T-cell (primary cell): ENCODE measurements at regions not wholly inside any gene's neighbourhood (a gene's known extent, or its start where the extent isn't known, plus 50 kb on each side); places are given as distances from the start of the nearest gene placed in this dataset.
"Not testable (repeated sequence)": the region's sequence is repeated elsewhere in the genome, so short reads cannot be mapped to it uniquely, and the experiment has no call there.

Experiments
- ATAC-seq, 4 experiments: fragments of 200-7000 bp in 3 of 4; fragments of 150-1000 bp in 1 of 4; cut with Tn5 transposase; replicated peaks in 1 of 4; 1 replicate in 3 of 4; 2 replicates in 1 of 4; pipeline ENCODE4 v1.10.0; 2021; ENCODE audit warnings: moderate library complexity in 3 of 4, mild to moderate bottlenecking in 2 of 4, moderate number of reproducible peaks in 1 of 4
- CTCF ChIA-PET, 2 donors: fragments of 300-600 bp; sonication (Branson Sonifier 250); formaldehyde crosslinking; loops; one replicate each; lab custom pipeline; 2022; ENCODE audit warnings: antibody characterized with exemption in 2 of 2; lab: Charles Lee
- POLR2A ChIA-PET, 2 donors: fragments of 300-600 bp; sonication (Branson Sonifier 250); formaldehyde crosslinking; loops; one replicate each; lab custom pipeline; 2022; ENCODE audit warnings: antibody characterized with exemption in 2 of 2; lab: Charles Lee
- DNase-seq, 35 experiments: peaks; one replicate each; pipeline versions ENCODE4 v3.0.0 to v3.0.0-alpha.2; 2013 to 2023
- H3K27ac ChIP-seq: one replicate; pipeline ENCODE4 v1.5.1; 2013; ENCODE audit warnings: low read length
- H3K27me3 ChIP-seq, 2 experiments: replicated peaks in 1 of 2; 1 replicate in 1 of 2; 2 replicates in 1 of 2; pipeline versions ENCODE4 v1.6.1 to v1.7.0; 2013; ENCODE audit warnings: low read length in 1 of 2, mixed read lengths in 1 of 2; ENCODE audit not compliant: control insufficient read depth in 2 of 2, insufficient read depth in 2 of 2; ENCODE audit errors: extremely low read depth in 1 of 2
- H3K36me3 ChIP-seq, 2 donors: 1 replicate in 1 of 2; 2 replicates in 1 of 2; pipeline versions ENCODE4 v1.6.1 to v1.7.0; 2013; ENCODE audit warnings: low read length in 1 of 2; ENCODE audit not compliant: control insufficient read depth in 2 of 2, insufficient read depth in 1 of 2; ENCODE audit errors: extremely low read depth in 1 of 2
- H3K4me1 ChIP-seq, 2 experiments: 1 replicate in 1 of 2; 2 replicates in 1 of 2; pipeline versions ENCODE4 v1.6.1 to v1.7.0; 2013; ENCODE audit warnings: low read length in 2 of 2, mixed read lengths in 1 of 2; ENCODE audit not compliant: insufficient read depth in 2 of 2, control insufficient read depth in 1 of 2; ENCODE audit errors: extremely low read depth in 1 of 2
- H3K4me3 ChIP-seq, 2 donors: 1 replicate in 1 of 2; 2 replicates in 1 of 2; pipeline versions ENCODE4 v1.5.1 to v1.7.0; 2013; ENCODE audit warnings: mild to moderate bottlenecking in 2 of 2, low read length in 1 of 2, moderate library complexity in 1 of 2; ENCODE audit not compliant: control insufficient read depth in 1 of 2; ENCODE audit errors: extremely low read depth in 1 of 2
- H3K9me3 ChIP-seq: 2 replicates; pipeline ENCODE4 v1.7.0; 2013
- H3K27ac Mint-ChIP-seq, 2 donors: one replicate each; pipeline ENCODE4 v1.8.0; 2020 to 2021; ENCODE audit warnings: mild to moderate bottlenecking in 2 of 2, mixed read lengths in 2 of 2
- H3K27me3 Mint-ChIP-seq, 2 donors: one replicate each; pipeline ENCODE4 v1.8.0; 2021 to 2022; ENCODE audit warnings: mixed read lengths in 2 of 2
- H3K36me3 Mint-ChIP-seq: one replicate; pipeline ENCODE4 v1.8.0; 2021; ENCODE audit warnings: mixed read lengths
- H3K4me1 Mint-ChIP-seq, 3 donors: one replicate each; pipeline ENCODE4 v1.8.0; 2020 to 2022; ENCODE audit warnings: mixed read lengths in 3 of 3, mild to moderate bottlenecking in 1 of 3
- H3K4me3 Mint-ChIP-seq, 3 donors: one replicate each; pipeline ENCODE4 v1.8.0; 2020 to 2022; ENCODE audit warnings: mild to moderate bottlenecking in 3 of 3, mixed read lengths in 3 of 3, moderate library complexity in 3 of 3
- H3K9me3 Mint-ChIP-seq, 3 donors: one replicate each; pipeline ENCODE4 v1.8.0; 2020 to 2022; ENCODE audit warnings: mixed read lengths in 3 of 3
- WGBS: methylation state at CpG from one replicate; pipeline ENCODE4 v1.1.5; 2013; ENCODE audit warnings: missing lambda C conversion rate; ENCODE audit not compliant: insufficient coverage; 5-methylcytosine and 5-hydroxymethylcytosine counted together

DNA sequence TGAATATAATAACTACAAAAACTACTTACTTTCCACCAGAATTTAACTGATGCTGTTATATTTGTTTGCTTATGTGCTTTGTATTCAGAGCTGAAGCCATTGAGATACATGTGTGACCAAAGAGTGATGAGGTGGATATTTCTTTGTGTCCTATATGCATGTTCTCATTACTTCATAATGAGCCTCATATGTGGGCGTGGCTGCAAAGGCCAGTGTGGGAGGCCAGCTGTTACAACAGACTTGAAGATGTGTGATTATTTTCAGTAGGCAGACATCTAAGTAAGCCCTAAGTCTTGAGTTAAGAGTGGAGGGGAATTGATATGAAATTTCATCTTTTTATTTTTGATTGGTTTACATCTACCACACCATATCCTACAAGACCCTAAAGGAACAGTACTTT is 163.3 kb upstream of the PRSS12 start:
- ATAC-seq, DNase-seq, H3K4me3 Mint-ChIP-seq, H3K36me3 ChIP-seq, H3K36me3 Mint-ChIP-seq, POLR2A ChIA-PET, H3K27ac ChIP-seq, H3K27me3 Mint-ChIP-seq, H3K9me3 ChIP-seq, H3K27me3 ChIP-seq, H3K4me1 Mint-ChIP-seq, H3K9me3 Mint-ChIP-seq, CTCF ChIA-PET, H3K4me3 ChIP-seq, H3K27ac Mint-ChIP-seq, H3K4me1 ChIP-seq: not testable (repeated sequence)
- WGBS = no CpG with 5 or more reads among the region's 1 CpG

DNA sequence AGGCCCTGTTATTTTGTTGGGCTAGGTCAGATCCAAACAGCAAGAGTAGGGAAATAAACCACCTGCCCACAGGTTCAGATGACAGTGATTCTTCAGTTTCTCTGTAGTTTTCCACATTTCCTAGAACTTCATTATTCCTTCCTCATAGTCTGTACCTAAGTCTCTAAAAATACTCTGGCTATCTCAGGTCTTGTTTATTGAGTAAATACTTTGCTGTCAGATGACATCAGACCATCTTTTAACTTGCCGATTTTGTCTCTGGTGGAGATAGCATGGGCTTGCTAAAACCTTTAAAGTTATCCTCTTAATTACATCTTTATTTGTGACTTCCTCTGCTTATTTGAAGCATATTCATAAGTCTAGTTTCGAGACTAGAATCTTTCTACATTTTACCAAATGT is 155.1 kb upstream of the METTL14 start:
- H3K27me3 ChIP-seq, H3K9me3 Mint-ChIP-seq, H3K36me3 Mint-ChIP-seq, ATAC-seq, DNase-seq, POLR2A ChIA-PET, H3K4me1 Mint-ChIP-seq, H3K27ac Mint-ChIP-seq, H3K4me1 ChIP-seq, H3K36me3 ChIP-seq, H3K27me3 Mint-ChIP-seq, H3K4me3 Mint-ChIP-seq, H3K4me3 ChIP-seq, H3K27ac ChIP-seq, CTCF ChIA-PET, H3K9me3 ChIP-seq: not testable (repeated sequence)
- WGBS = no CpG with 5 or more reads among the region's 2 CpGs

DNA sequence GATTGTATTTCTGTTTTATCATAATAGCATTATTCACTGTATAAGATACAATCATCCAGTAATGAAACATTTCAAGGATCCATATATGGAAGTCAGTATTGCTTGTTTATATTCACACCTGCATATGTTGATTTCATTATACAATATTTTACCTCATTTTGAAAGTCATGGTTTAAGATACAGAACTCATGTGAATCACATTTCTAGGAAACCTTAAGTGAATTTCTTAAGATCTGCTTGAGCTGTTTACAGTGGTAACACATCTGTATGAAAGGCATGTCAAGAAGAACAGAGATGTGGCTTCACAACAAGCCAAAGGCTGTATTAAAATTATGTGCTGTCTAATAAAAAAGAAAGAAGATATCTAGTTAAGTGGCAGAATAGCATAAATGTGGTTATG is 153.2 kb upstream of the METTL14 start:
- H3K4me1 ChIP-seq, DNase-seq, H3K27ac ChIP-seq, POLR2A ChIA-PET, H3K4me3 ChIP-seq, H3K36me3 ChIP-seq, H3K27me3 Mint-ChIP-seq, H3K27me3 ChIP-seq, H3K4me1 Mint-ChIP-seq, H3K27ac Mint-ChIP-seq, ATAC-seq, H3K36me3 Mint-ChIP-seq, CTCF ChIA-PET, H3K9me3 ChIP-seq, H3K9me3 Mint-ChIP-seq, H3K4me3 Mint-ChIP-seq: not testable (repeated sequence)

DNA sequence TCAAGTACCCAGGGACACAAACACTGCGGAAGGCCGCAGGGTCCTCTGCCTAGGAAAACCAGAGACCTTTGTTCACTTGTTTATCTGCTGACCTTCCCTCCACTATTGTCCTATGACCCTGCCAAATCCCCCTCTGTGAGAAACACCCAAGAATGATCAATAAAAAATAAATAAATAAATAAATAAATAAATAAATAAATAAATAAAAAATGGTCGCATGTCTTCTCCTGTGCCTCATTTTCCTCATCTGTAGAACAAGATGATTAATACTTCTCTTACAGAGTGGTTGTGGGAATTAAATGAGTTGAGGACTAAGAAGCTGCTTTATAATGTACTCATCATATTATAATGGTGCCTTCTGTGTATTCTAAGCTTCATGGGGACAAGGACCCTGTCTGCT is 149.4 kb upstream of the METTL14 start:
- H3K4me1 Mint-ChIP-seq, H3K36me3 Mint-ChIP-seq, DNase-seq, H3K27ac Mint-ChIP-seq, H3K27me3 Mint-ChIP-seq, CTCF ChIA-PET, POLR2A ChIA-PET, H3K4me1 ChIP-seq, H3K27ac ChIP-seq, H3K27me3 ChIP-seq, H3K4me3 Mint-ChIP-seq, H3K36me3 ChIP-seq, H3K9me3 ChIP-seq, ATAC-seq, H3K4me3 ChIP-seq, H3K9me3 Mint-ChIP-seq: not testable (repeated sequence)
- WGBS = no CpG with 5 or more reads among the region's 3 CpGs

DNA sequence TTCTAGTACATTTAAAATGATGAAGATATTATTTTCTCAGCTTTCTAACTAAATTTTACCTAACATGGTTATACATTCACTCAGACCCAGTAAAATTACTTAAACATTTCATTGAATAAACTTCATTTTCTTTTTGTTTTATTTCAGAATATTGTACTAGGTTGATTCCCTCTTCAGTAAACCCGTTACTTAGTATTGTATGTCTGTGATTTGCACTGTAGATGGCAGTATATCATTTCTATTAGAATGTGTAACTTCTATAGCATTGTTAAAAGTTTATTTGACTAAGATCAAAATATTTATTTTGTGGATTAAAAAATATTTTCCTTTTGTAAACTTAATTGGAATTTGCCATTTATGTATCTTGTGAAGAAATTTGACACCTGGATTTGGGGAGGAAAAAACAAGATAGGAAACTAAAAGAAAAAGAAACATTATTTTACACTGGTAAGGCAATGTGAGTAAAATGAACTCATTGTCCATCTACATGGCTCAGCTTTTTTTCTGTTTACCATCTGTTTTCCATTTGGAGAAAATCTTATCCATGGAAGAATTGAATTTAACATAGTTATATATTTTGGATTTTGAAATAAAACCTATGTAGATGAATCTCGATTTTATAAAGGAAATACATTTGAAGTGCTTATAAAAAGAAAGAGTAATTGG is 145.6 kb upstream of the METTL14 start:
- H3K27me3 ChIP-seq, H3K4me3 Mint-ChIP-seq, ATAC-seq, H3K9me3 ChIP-seq, H3K4me1 ChIP-seq, H3K4me3 ChIP-seq, H3K27ac Mint-ChIP-seq, H3K9me3 Mint-ChIP-seq, H3K36me3 ChIP-seq, H3K27me3 Mint-ChIP-seq, H3K4me1 Mint-ChIP-seq, H3K36me3 Mint-ChIP-seq, POLR2A ChIA-PET, CTCF ChIA-PET, H3K27ac ChIP-seq: not testable (repeated sequence)
- peak in 1 of 35 experiments; percentile 12 for DNase-seq
- WGBS = no CpG with 5 or more reads among the region's 2 CpGs

DNA sequence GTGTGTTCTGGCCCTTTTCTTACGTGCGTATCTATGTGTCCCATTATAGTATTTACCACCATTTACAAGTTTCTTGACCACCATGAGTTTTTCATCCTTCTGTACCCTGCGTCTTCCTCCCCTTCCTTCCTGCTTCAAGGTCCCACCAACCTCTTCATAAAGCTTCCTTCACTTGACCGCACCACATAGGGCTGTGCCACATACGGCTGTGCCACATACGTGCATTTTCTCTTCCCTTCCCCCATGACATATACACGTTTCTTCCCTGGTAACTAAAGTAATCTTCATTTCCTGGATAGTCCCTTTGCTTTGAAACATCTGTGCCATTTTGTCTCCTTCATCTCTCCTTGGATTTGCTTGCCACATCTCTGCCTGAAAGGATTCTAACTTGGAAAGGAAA is 128.6 kb upstream of the METTL14 start:
- H3K27ac Mint-ChIP-seq, DNase-seq, H3K9me3 ChIP-seq, H3K27me3 ChIP-seq, H3K4me3 ChIP-seq, H3K4me1 Mint-ChIP-seq, H3K27ac ChIP-seq, CTCF ChIA-PET, H3K36me3 Mint-ChIP-seq, ATAC-seq, H3K9me3 Mint-ChIP-seq, H3K36me3 ChIP-seq, H3K4me1 ChIP-seq, POLR2A ChIA-PET, H3K4me3 Mint-ChIP-seq: not testable (repeated sequence)
- WGBS = 100% methylated on average over 1 of the region's 7 CpGs
- peaks cover 9 to 11% of the 10 kb centered on the region in 2 donors for H3K27me3 Mint-ChIP-seq

DNA sequence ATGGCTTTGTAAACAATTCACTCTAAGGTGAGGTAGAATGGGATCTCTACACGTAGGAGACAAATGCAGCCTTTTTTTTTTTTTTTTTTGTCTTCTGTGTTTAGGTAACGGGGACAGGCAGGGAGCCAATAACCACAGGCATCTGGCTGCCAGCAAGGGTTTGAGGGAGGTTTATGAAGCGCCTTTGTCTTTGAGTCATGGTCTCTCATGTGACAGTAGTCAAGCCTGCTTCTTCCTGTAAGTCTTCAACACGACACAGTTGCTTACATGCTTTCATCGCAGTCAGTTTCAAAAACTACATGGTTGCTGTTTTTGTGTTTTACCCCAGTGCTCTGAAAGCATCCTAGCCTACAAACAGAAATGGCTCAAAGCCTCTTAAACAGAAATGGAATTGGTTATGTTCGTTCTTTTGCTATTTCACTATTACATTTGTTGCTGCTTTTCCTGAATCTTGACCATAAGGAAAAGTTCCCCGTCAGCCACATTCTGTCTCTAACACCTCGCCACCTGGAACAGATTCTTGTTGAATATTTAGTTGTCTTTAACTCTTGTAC is 127.8 kb upstream of the METTL14 start:
- no peak overlapping the region for H3K27ac Mint-ChIP-seq
- no CpG with 5 or more reads among the region's 8 CpGs for WGBS
- peaks cover 9 to 16% of the 10 kb centered on the region in 2 donors for H3K27me3 Mint-ChIP-seq
- no peak overlapping the region for H3K4me3 Mint-ChIP-seq
- H3K4me1 Mint-ChIP-seq = no peaks in the 10 kb centered on the region
- no peaks in the 10 kb centered on the region for H3K36me3 Mint-ChIP-seq
- Histone ChIP-seq H3K27ac (no peak overlapping the region), H3K4me1 (no peaks in the 10 kb centered on the region), H3K36me3 (no peaks in the 10 kb centered on the region), H3K9me3 (no peaks in the 10 kb centered on the region), H3K27me3 (no peaks in the 10 kb centered on the region), H3K4me3 (no peak overlapping the region)
- ChIA-PET CTCF (no interaction called here), POLR2A (no interaction called here)
- H3K9me3 Mint-ChIP-seq = no peaks in the 10 kb centered on the region
- DNase-seq (peak in 1 of 35 experiments; percentile 1), ATAC-seq (no peak)
